ENCODE measurements at regions not wholly inside any gene's neighbourhood (a gene's known extent, or its start where the extent isn't known, plus 50 kb on each side); places are given as distances from the start of the nearest gene placed in this dataset.

DNA sequence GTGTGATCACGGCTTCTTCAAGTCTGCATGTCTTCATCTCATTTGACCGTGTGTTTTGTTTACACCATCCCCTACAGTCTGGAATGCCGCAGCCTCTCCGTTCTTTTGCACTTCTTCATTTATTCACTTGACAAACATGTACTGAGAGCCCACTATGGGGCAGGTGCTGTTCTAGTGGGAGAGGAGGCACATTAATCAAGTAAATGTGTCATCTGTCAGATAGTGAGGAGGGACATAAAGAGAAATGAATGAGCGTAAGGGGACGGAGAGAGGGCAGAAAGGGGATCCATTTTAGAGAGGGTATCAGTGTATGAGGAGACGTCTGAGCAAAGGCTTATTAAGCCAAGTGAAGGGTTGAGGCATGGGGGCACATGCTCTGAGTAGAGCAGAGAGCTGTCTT is 54.0 kb upstream of the CECR2 start:
- TF ChIP-seq, protein P1, sequence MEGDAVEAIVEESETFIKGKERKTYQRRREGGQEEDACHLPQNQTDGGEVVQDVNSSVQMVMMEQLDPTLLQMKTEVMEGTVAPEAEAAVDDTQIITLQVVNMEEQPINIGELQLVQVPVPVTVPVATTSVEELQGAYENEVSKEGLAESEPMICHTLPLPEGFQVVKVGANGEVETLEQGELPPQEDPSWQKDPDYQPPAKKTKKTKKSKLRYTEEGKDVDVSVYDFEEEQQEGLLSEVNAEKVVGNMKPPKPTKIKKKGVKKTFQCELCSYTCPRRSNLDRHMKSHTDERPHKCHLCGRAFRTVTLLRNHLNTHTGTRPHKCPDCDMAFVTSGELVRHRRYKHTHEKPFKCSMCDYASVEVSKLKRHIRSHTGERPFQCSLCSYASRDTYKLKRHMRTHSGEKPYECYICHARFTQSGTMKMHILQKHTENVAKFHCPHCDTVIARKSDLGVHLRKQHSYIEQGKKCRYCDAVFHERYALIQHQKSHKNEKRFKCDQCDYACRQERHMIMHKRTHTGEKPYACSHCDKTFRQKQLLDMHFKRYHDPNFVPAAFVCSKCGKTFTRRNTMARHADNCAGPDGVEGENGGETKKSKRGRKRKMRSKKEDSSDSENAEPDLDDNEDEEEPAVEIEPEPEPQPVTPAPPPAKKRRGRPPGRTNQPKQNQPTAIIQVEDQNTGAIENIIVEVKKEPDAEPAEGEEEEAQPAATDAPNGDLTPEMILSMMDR (IDR thresholded peaks at IDR 0.05) = no peak
- no peak for TF ChIP-seq POLR2A (IDR thresholded peaks at IDR 0.05)

All from esophagus squamous epithelium (tissue), 4 donors.